22Rv1 (cell line): ENCODE measurements at regions not wholly inside any gene's neighbourhood (a gene's known extent, or its start where the extent isn't known, plus 50 kb on each side); places are given as distances from the start of the nearest gene placed in this dataset.

Experiments
- H3K27ac ChIP-seq: fragments of 450-650 bp; 2 replicates; pipeline ENCODE4 v1.5.1; 2017
- CTCF ChIP-seq: fragments of 450-650 bp; IDR thresholded peaks from 2 replicates; pipeline ENCODE4 v1.5.1; 2017; ENCODE audit warnings: mild to moderate bottlenecking
- ZFX ChIP-seq: fragments of 450-650 bp; IDR thresholded peaks from 2 replicates; pipeline ENCODE4 v1.6.1; 2017; ENCODE audit warnings: antibody characterized with exemption, borderline replicate concordance

GRCh38 chr17:62902531-62903220, 63.4 kb upstream of the TANC2 start:
- no peak overlapping the region for H3K27ac ChIP-seq
- TF ChIP-seq ZFX (no peak), CTCF (no peak)

GRCh38 chr17:62901544-62901943, 64.5 kb upstream of the TANC2 start:
- TF ChIP-seq CTCF, result no peak
- no peak for TF ChIP-seq ZFX
- H3K27ac ChIP-seq, result no peak overlapping the region

- TF ChIP-seq CTCF, result no peak
- no peak for TF ChIP-seq ZFX
- no peak overlapping the region for H3K27ac ChIP-seq
Measured at GRCh38 chr17:62900096-62900495, 65.9 kb upstream of the TANC2 start.

- TF ChIP-seq ZFX, result no peak
- no peak overlapping the region for H3K27ac ChIP-seq
Measured at GRCh38 chr17:62899361-62899760, 66.7 kb upstream of the TANC2 start.

- H3K27ac ChIP-seq, result no peak overlapping the region
- no peak for TF ChIP-seq CTCF
- TF ChIP-seq ZFX, result no peak
Measured at GRCh38 chr17:62898239-62898864, 67.7 kb upstream of the TANC2 start.

- H3K27ac ChIP-seq, result no peak overlapping the region
- no peak for TF ChIP-seq CTCF
- TF ChIP-seq ZFX, result no peak
Measured at GRCh38 chr17:62897706-62898105, 68.3 kb upstream of the TANC2 start.

- TF ChIP-seq CTCF (no peak), ZFX (no peak)
- H3K27ac ChIP-seq, result no peak overlapping the region
Measured at GRCh38 chr17:62895320-62896301, 70.4 kb upstream of the TANC2 start.
